GM21786 (cell line): ENCODE measurements at regions not wholly inside any gene's neighbourhood (a gene's known extent, or its start where the extent isn't known, plus 50 kb on each side); places are given as distances from the start of the nearest gene placed in this dataset.

Experiments
- ATAC-seq: cut with Tn5 transposase; IDR thresholded peaks from one replicate; pipeline ENCODE4 v1.9.1; 2021; ENCODE audit not compliant: unreplicated experiment

DNA sequence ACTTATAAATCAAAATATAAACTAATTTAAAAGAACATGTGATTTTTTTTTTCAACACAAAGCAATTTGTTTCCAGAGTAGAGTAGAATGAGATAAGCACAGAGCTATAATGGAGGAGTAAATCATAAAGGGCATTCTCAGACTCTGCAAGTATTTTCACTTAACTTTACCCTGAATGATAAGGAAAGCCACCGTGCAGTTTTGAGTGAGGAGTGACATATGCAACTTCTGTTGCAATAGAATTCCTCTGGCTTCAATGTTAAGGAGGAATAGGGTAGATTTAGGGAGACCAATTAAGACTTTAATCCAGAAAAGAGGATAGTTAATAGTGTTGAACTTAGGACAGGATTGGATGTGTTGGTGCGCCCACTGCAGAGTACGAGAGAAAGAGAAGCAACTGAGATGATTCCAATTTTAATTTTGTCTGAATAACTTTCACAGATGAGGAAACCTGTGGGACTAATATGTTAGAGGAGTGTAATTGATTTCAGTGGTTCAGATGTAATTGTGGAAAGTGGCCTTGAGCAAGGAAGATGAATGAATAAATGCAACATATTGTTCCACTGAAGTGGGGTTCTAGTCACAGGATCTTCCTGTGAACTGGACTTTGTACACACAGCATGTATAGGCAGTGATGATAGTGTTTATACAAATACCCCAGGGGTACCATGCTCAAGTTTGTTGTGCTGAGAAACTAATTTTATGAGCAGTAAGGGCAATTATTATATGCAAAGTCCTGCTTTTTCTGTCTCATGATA lies 255.5 kb upstream of the ANO3 start:
- no peak for ATAC-seq

DNA sequence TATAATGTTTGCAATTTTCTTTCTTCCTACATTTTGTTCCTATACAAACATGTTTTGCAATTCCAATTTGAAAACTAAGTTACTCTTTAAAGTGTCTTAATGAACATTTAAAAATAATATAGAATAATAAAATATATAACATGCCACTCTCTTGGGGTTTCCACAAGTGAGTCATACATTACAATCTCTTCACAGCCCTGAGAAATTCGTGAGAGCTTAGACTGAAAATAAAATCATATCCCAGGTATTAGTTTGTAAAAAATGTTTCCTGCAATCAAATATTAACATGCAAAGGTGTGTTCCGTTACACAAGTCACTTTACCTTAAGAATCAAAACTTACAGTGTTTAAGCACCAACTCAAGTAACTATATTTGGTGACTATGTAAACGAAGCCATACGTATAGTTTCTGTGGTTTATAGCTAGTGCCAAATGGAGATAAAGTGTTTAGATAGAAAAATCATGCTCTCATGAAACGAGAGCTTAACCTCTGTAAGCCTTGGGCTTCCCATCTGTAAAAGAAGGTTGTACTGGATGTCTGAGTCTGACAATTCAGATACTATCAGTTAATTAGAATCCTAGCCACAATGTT lies 253.6 kb upstream of the ANO3 start:
- peak; percentile 76 for ATAC-seq

DNA sequence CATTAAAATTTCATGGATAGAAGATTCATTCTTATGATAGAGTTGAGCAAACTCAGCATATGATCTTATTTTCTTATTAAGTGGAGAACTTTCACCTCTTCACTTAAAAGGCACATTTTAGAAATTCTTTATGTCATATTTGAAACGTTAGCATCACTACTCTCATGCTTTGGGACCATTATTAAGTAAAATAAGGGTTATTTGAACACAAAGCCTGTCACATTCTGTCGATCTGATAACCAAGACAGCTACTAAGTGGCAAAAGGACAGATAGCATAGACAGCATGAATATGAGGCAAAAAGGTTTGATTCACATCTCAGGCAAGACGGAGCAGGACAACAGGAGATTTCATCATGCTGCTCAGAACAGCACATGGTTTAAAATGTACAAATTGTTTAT lies 247.6 kb upstream of the ANO3 start:
- ATAC-seq = no peak

DNA sequence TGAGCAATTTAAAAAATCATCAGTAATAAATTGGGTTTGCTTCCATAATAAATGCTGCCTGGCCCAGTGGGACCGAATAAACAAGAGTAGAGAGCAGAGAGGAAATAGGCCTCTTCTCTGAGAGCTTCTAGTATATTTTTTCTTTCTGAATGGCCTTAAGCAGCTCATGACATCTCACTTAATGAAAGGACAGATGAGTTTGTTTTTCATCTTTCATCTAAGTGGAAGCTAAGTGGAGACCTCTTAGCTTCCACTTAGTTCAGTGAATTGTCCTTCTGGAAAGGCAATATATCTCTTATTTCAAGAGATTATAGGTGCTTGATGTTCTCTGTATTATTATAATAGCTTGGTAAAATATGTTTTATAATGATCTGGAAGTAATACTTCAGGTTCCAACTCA lies 245.9 kb upstream of the ANO3 start:
- no peak for ATAC-seq

DNA sequence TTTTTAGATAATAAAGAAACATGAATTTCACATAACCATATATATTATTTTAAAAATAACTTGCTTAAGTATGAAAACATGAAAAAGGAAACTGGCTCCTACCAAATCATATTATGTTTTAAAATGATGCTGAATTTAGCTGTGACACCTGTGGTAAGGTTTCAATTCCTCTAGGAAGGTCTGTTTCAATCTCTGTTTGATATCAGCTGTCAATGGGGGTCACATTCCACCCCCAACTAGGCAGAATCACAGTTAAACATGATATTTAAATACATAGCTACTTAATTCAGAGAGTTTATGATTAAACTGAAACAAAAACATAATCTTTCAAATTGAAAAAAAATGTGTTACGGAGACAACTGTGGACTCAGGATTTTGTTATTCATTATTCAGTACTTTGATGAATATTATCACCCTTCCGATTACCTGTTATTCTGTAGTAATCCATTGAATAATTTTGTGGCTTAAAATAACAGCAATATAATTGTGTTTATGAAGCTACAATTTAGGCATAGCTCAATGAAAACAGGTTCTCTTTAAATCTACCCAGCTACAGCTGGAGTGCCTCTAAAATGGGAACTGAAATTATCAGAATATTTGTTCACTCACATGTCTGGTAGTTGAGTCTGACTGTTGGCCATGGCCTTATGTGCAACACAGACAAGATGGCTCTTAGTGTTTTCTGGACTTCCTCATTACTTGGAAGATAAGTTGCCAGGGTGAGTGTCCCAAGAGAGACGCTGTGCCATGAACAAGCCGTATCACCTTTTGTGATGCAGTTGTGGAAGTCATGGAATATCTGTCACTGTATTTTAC lies 244.6 kb upstream of the ANO3 start:
- ATAC-seq = peak; percentile 96

DNA sequence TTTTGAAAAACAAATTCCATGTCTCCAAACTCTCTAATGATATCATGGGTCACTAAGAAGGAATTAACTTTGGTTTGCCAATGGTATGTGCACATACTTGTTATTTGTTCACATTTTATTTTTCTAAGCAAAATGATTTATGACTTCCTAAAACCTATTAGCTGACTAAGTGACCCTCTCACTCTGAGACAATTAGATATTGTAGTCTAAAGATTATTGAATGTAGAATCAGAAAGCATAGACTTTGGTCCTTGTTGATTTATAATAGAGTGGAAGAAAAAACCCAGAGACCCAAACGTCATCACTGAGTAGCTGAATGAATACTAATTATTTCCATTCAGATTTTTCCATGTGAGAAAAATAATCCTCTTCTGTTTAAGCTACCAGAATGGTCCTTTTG lies 243.5 kb upstream of the ANO3 start:
- ATAC-seq = no peak

DNA sequence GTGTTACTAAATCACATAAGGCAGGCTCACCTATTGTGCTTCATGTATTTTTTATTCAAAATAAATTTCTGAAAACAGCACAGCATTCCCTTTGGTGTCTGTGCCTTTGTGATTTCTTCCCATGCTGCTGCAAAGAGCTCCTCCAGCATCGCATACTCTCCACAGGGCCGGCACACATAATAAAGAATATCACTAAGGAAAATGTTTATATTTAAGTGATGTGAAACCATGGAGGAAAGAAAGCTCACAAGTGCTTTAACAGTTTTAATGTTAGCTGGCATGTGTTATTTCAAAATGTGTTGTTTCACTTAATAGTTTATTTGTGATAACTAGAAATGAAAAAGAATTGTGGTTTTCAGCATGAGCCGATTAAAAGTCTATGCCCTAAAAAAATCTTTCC lies 241.3 kb upstream of the ANO3 start:
- no peak for ATAC-seq

DNA sequence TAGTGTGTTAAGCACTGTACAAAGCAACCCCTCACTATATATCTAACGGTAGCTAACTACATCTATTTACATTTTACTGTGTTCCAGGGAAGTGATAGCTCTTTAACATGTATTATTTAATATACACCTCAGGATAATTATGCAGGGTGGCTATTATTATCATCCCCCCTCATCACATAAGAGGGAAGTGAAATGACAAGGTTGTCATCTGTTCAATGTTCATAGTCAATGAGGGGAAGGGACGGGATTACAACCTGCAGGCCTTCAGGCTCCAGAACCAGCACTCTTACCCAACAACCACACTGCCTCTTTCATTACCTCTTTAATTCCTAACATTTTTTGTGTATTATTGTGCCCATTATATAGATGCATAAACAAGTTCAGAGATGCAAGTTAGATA lies 238.7 kb upstream of the ANO3 start:
- no peak for ATAC-seq

DNA sequence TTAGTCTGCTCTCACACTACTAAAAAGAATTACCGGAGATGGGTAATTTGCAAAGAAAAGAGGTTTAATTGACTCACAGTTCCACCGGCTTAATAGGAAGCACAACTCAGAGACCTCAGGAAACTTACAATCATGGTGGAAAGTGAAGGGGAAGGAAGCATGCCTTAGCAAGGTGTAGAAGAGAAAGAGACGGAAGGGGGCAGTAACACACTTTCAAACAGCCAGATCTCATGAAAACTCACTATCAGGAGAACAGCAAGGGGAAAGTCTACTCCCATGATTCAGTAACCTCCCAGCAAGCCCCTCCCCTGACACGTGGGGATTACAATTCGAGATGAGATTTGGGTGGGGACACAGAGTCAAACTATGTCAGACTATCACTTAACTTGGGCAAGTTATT lies 236.6 kb upstream of the ANO3 start:
- no peak for ATAC-seq

DNA sequence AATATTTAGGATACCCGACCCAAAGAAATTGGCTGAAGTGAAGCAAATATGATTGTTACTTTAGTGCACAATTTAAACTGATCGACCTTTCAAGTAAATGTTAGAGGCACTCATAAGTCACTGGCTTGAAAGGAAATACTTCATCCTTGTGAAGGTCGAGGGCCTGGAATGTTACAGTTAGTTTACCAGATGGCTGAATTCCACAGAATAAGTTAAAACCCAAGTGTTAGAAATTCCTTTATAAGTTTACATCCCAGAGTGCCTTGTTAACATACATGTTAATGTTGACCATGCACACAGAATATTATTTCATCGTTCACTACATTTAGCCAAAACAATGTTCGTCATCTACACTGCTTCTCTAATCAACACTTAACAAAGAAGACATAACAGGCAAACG lies 235.5 kb upstream of the ANO3 start:
- ATAC-seq = no peak

DNA sequence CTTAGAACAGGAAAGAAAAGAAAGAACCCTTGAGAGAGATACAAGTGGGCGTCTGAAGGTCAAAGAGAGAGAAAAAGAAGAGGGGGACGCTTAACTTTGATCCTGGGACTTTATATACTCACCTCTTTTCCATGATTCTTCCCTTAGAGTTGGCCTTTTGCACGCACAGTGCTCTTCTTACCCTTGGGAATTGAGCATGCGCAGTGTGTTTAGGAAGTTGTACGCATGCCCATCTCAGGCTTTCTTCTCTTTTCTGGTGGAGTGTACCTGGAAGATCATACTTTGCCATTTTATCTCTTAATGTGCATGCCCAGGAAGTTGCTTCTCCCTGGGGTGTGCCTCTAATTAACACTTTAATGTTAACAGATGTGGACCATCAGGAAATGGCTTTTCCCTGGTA lies 229.6 kb upstream of the ANO3 start:
- no peak for ATAC-seq

DNA sequence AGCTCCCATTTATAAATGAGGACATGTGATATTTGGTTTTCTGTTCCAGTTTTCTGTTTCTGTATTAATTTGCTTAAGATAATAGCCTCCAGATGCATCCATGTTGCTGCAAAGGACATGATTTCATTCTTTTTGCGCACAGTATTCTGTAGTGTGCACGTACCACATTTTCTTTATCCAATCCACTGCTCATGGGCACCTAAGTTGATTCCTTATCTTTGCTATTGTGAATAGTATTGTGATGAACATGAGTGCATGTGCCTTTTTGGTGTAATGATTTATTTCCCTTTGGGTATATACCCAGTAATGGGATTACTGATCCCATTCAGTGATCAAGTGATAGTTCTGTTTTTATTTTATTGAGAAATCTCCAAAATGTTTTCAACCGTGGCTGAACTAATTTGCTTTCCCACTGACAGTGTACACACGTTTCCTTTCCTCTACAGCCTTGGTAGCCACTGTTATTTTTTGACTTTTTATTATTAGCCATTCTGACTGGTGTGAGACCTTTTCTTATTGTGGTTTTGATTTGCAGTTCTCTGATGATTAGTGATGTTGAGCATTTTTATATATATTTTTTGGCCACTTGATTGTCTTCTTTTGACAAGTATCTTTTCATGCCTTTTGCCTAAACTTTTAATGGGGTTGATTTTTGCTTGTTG lies 226.0 kb upstream of the ANO3 start:
- no peak for ATAC-seq

DNA sequence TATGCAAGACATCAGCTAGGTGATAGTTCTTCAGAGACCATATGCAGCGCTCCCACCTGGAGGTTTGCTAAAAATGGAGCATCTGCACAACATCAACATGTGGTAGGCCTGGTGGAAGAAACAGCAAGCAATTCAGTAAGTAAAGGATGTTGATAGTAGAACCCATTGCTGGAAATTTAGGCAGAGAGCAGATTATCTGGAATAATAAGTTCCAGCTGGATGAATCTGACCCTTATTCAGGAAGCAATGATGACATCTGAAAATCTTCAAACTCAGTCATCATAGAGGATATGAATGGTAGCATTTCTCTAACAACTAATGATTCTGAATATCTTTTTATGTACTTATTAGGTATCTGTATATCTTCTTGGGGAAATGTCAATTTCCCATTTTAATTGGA lies 225.2 kb upstream of the ANO3 start:
- no peak for ATAC-seq

DNA sequence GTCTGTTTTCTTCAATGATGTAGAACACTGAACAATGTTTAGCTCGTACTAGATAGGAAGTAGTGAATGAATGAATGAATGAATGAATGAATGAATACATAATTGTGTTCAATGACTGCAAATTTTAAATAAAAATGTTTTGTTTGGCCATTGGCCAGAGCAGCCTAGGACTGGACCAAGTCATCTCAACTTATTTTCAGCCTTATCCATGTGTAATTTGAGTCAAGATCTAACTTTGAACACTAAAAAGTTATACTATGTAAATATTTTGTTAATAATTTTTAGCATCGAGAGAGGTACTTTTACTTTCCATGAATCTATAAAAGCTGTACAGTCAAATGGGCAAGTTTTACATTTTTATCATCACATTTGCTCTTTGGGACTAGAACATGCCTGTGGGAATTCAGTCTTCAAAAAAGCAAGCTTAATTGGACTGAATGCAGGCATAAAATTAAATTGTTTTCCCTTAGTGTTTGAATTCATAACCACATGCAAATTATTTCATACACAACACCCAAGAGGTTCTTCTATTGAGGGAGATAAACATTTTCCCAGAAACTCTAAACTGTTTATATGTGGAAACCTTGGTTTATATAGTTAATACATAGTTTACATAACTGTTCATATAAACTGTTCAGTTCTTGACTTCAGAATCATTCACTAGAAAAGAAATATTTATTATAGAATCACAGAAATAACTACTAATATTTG lies 222.1 kb upstream of the ANO3 start:
- no peak for ATAC-seq

DNA sequence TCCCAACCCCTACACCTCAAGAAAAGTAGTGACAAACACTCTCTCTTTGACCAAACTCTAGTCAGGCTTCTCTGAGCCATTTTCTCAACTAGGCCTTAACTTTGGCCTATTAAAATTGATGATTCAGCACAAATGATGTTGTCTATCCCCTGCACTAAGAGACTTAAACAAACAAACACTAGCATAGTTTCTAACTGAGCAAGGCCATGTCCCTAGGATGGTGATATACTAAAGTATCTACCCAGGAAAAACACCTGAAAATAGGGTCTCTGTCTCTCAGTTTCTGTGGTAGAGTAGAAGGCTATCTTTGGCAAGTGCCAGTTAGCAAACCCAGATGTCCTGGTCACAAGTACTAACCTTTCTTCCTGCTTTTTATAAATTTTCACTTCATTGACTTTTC lies 219.7 kb upstream of the ANO3 start:
- no peak for ATAC-seq

DNA sequence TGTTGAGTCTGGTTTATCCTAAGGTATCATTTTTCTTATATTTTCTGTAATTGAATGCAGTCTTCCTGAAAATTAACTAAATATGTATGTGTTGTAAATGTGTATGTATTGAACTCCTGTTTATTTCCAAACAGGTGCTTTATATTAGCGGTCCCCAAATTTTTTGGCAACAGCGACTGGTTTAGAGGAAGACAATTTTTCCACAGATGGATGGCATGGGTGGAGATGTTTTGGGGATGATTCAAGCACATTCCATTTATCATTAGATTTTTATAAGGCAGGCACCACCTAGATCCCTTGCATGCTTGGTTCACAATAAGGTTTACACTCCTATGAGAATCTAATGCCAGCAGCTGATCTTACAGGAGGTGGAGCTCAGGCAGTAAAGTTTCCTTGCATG lies 210.5 kb upstream of the ANO3 start:
- no peak for ATAC-seq

DNA sequence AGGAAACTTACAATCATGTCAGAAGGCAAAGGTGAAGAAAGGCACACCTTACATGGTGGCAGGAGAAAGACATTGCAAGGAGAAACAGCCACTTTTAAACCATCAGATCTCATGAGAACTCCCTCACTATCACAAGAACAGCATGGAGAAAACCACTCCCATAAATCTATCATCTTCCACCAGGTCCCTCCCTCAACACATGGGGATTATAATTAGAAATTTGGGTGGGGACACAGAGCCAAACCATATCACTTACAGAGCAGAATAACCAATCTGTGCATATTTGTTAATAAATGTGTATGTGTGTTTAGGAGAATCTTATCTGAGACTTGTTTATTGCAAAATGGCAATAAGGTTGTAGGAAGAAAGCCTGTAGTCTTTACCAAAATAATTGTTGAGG lies 205.2 kb upstream of the ANO3 start:
- ATAC-seq = no peak

DNA sequence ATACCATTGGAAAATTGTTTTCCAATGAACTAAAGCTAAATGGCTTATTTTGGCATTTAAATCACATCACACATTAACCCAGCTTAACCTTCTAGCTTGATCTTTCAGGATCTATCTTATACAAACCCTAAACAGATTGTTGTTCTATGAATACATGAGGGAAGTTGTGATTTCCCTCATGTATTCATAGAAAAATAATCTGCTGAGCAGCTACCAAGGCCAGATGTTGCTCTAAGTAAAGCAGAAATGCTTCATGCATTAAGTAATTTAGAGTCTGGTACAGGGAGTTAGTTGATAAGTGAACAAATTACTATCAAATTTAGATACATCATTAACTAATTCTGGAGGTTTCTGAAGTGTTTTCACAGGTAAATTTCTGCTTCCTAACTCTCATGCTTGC lies 204.6 kb upstream of the ANO3 start:
- no peak for ATAC-seq

DNA sequence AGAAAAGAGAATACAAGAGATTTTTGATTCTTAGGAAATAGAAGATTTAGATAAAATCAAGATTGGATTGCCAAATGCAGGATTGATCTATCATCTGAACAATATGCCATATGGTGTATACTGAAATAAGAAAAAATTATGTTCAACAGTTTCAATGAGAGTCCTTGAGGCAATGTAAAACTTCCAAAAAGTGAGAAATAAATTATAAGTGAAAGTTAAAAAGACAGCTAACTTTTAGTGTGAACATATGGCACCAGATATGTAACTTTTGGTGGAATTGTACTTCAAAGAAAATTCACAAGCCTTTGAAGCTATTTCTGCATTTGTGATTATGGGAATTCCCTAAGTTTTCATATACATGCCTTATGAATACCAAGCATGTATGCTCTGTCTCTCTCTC lies 200.5 kb upstream of the ANO3 start:
- ATAC-seq = no peak

DNA sequence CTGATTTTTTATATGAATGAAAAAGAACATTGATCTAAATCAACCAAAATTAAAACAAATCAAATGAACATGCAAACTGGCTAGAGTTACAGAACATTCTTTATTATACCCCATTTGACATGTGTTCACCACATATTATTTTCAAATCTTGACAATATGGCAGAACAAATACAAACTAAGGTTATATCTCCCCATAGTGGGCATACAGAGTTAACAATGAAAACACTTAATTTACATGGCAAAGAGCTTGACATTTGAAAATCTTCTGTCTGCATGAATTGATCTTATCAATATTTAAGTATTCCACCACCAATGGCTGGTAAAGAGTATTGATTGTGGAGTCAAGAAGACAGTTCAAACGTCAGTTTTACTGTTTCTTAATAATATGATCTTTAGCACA lies 197.9 kb upstream of the ANO3 start:
- no peak for ATAC-seq
